IMR-90 (cell line): ENCODE measurements at regions not wholly inside any gene's neighbourhood (a gene's known extent, or its start where the extent isn't known, plus 50 kb on each side); places are given as distances from the start of the nearest gene placed in this dataset.

ENCODE experiments used
- ATAC-seq: fragments of 200-7000 bp; cut with Tn5 transposase; 2 replicates; pipeline ENCODE4 v1.9.1; 2020; ENCODE audit warnings: low read depth, mild to moderate bottlenecking, moderate library complexity
- BruUV-seq: library from RNA; stranded (reverse); fragments of 400-500 nt; replicated peaks from 2 replicates; lab custom pipeline; 2021; lab: Mats Ljungman, UMichigan
- CTCF ChIA-PET: fragments of 300-600 bp; formaldehyde crosslinking; extraction: SDS; loops from one replicate; lab custom pipeline; 2021; ENCODE audit warnings: antibody characterized with exemption; lab: Yijun Ruan, JAX
- POLR2A ChIA-PET: fragments of 300-600 bp; sonication (Branson Sonifier 250); formaldehyde crosslinking; loops from one replicate; lab custom pipeline; 2022; ENCODE audit warnings: antibody characterized with exemption; ENCODE audit not compliant: unreplicated experiment; lab: Charles Lee
- DNase-seq: peaks from one replicate; pipeline ENCODE4 v3.0.0; 2013
- H2AFZ ChIP-seq: replicated peaks from 2 replicates; pipeline ENCODE3; 2013; ENCODE audit warnings: low read length, mild to moderate bottlenecking; ENCODE audit not compliant: poor library complexity
- H2AK5ac ChIP-seq: 2 replicates; pipeline ENCODE4 v1.6.1; 2013; ENCODE audit warnings: low read depth, low read length, inconsistent platforms
- H2AK9ac ChIP-seq: replicated peaks from 2 replicates; pipeline ENCODE3; 2013; ENCODE audit warnings: mild to moderate bottlenecking, low read depth, low read length, moderate library complexity; ENCODE audit not compliant: poor library complexity
- H2BK120ac ChIP-seq: 2 replicates; pipeline ENCODE4 v1.6.1; 2013; ENCODE audit warnings: low read depth, low read length, inconsistent platforms
- H2BK15ac ChIP-seq: 3 replicates; pipeline ENCODE4 v1.6.1; 2013; ENCODE audit warnings: low read depth, low read length, inconsistent platforms
- H2BK20ac ChIP-seq: 2 replicates; pipeline ENCODE4 v1.6.1; 2013; ENCODE audit warnings: low read depth, mild to moderate bottlenecking, inconsistent platforms, low read length, moderate library complexity
- H2BK5ac ChIP-seq: 2 replicates; pipeline ENCODE4 v1.6.1; 2013; ENCODE audit warnings: mild to moderate bottlenecking, low read depth, low read length, inconsistent platforms; ENCODE audit not compliant: poor library complexity, severe bottlenecking
- H3K14ac ChIP-seq: replicated peaks from 2 replicates; pipeline ENCODE4 v1.6.1; 2013; ENCODE audit warnings: low read depth, low read length, inconsistent platforms
- H3K18ac ChIP-seq: 2 replicates; pipeline ENCODE4 v1.6.1; 2013; ENCODE audit warnings: low read depth, low read length, control low read depth
- H3K23ac ChIP-seq: 2 replicates; pipeline ENCODE4 v1.6.1; 2013; ENCODE audit warnings: low read depth, low read length, inconsistent platforms
- H3K27ac ChIP-seq: 2 replicates; pipeline ENCODE4 v1.5.1; 2013; ENCODE audit warnings: mild to moderate bottlenecking, control low read depth, low read length; ENCODE audit not compliant: insufficient read depth
- H3K27me3 ChIP-seq: 2 replicates; pipeline ENCODE4 v1.6.1; 2013; ENCODE audit warnings: low read length; ENCODE audit not compliant: control insufficient read depth, insufficient read depth
- H3K36me3 ChIP-seq: 2 replicates; pipeline ENCODE4 v1.6.1; 2013; ENCODE audit warnings: low read length, mixed read lengths; ENCODE audit not compliant: control insufficient read depth, insufficient read depth
- H3K4ac ChIP-seq: 2 replicates; pipeline ENCODE4 v1.6.1; 2013; ENCODE audit warnings: low read depth, low read length, inconsistent platforms
- H3K4me1 ChIP-seq: 2 replicates; pipeline ENCODE4 v1.6.1; 2013; ENCODE audit warnings: low read length, mixed read lengths; ENCODE audit not compliant: control insufficient read depth, insufficient read depth
- H3K4me2 ChIP-seq: 2 replicates; pipeline ENCODE4 v1.6.1; 2013; ENCODE audit warnings: low read depth, mild to moderate bottlenecking, control low read depth, low read length, moderate library complexity
- H3K4me3 ChIP-seq: 2 replicates; pipeline ENCODE4 v1.5.1; 2013; ENCODE audit warnings: low read depth, mild to moderate bottlenecking, control low read depth, low read length, moderate library complexity; ENCODE audit not compliant: insufficient read depth
- H3K56ac ChIP-seq: 2 replicates; pipeline ENCODE4 v1.6.1; 2013; ENCODE audit warnings: low read length, inconsistent platforms; ENCODE audit not compliant: insufficient read depth; ENCODE audit errors: extremely low read depth
- H3K79me1 ChIP-seq, 2 experiments: 2 replicates each; pipeline ENCODE4 v1.6.1; 2013; ENCODE audit warnings: low read length in 2 of 2, inconsistent platforms in 1 of 2, low read depth in 1 of 2
- H3K9ac ChIP-seq: 2 replicates; pipeline ENCODE4 v1.6.1; 2013; ENCODE audit warnings: low read depth, low read length, control low read depth
- H3K9me1 ChIP-seq: 2 replicates; pipeline ENCODE4 v1.6.1; 2013; ENCODE audit warnings: low read length, inconsistent platforms; ENCODE audit not compliant: insufficient read depth
- H3K9me3 ChIP-seq: 2 replicates; pipeline ENCODE4 v1.6.1; 2013; ENCODE audit warnings: low read length; ENCODE audit not compliant: control insufficient read depth, insufficient read depth
- H4K20me1 ChIP-seq: 2 replicates; pipeline ENCODE4 v1.6.1; 2013; ENCODE audit warnings: low read length, inconsistent platforms; ENCODE audit not compliant: insufficient read depth
- H4K5ac ChIP-seq: 2 replicates; pipeline ENCODE4 v1.6.1; 2013; ENCODE audit warnings: mild to moderate bottlenecking, low read depth, low read length, control low read depth
- H4K8ac ChIP-seq, 2 experiments: 2 replicates each; pipeline ENCODE4 v1.6.1; 2013; ENCODE audit warnings: low read depth in 2 of 2, low read length in 2 of 2, control low read depth in 1 of 2, inconsistent platforms in 1 of 2
- H4K91ac ChIP-seq: 2 replicates; pipeline ENCODE4 v1.6.1; 2013; ENCODE audit warnings: low read depth, low read length, inconsistent platforms; ENCODE audit not compliant: insufficient read depth
- BHLHE40 ChIP-seq: fragments of 150-350 bp; IDR thresholded peaks from 2 replicates; pipeline ENCODE4 v1.6.1; 2016; ENCODE audit warnings: mild to moderate bottlenecking, low read depth, low read length
- RFX5 ChIP-seq: IDR thresholded peaks from 2 replicates; pipeline ENCODE4 v1.8.0; 2012; ENCODE audit warnings: low read depth, mild to moderate bottlenecking, low read length, moderate library complexity
- SMC3 ChIP-seq: fragments of 150-350 bp; IDR thresholded peaks from 2 replicates; pipeline ENCODE4 v1.6.1; 2016; ENCODE audit warnings: low read depth, mild to moderate bottlenecking, antibody characterized with exemption, low read length, moderate library complexity
- USF2 ChIP-seq: fragments of 150-350 bp; IDR thresholded peaks from 2 replicates; pipeline ENCODE4 v1.6.1; 2017; ENCODE audit warnings: mild to moderate bottlenecking, antibody characterized with exemption, low read length, low read depth
- WGBS, 2 experiments: methylation state at CpG; one replicate each; pipeline versions ENCODE4 v1.1.5 to v1.1.7; 2013; ENCODE audit warnings: missing lambda C conversion rate in 2 of 2; ENCODE audit not compliant: insufficient read length in 1 of 2; ENCODE audit errors: extremely low coverage in 2 of 2; 5-methylcytosine and 5-hydroxymethylcytosine counted together
- dilution Hi-C: fragments of 300-500 bp; cut with HindIII; formaldehyde crosslinking; loops from one replicate; pipeline ENCODE4 v1.14.3; 2018; ENCODE audit warnings: low sequenced_read_pairs; ENCODE audit not compliant: unreplicated experiment
- in situ Hi-C: fragments of 300-500 bp; cut with MboI; formaldehyde crosslinking; loops from 3 replicates; pipeline ENCODE4 v1.14.3; 2019; ENCODE audit warnings: low sequenced_read_pairs, inconsistent platforms, mixed read lengths
- intact Hi-C: fragments of 100-400 bp; cut with micrococcal nuclease; formaldehyde crosslinking; loops from 2 replicates; pipeline ENCODE4 v1.10.0; 2022
- TF ChIP-seq, protein P1 (sequence below): conservative IDR thresholded peaks from 2 replicates; pipeline ENCODE4 v1.5.1; 2012; ENCODE audit warnings: mild to moderate bottlenecking, low read depth, low read length, improper control_type of control experiment

GRCh38 chr16:80105160-80105559, 435.6 kb upstream of the DYNLRB2 start:
- no peak overlapping the region for H3K4me3 ChIP-seq
- H3K56ac ChIP-seq: no peak overlapping the region
- no peak overlapping the region for H4K8ac ChIP-seq
- no peak overlapping the region for H3K9ac ChIP-seq
- no peak overlapping the region for H2BK15ac ChIP-seq
- dilution Hi-C loops (no loop called here), intact Hi-C loops (no loop called here), in situ Hi-C loops (no loop called here)
- no peaks in the 10 kb centered on the region for H4K20me1 ChIP-seq
- H3K4me2 ChIP-seq: no peak overlapping the region
- H3K14ac ChIP-seq: no peak overlapping the region
- no peak overlapping the region for H2AK5ac ChIP-seq
- no peak overlapping the region for H3K27ac ChIP-seq
- no peak overlapping the region for H2AFZ ChIP-seq
- no peaks in the 10 kb centered on the region for H3K9me3 ChIP-seq
- ChIA-PET POLR2A (no interaction called here), CTCF (no interaction called here)
- H3K27me3 ChIP-seq: no peaks in the 10 kb centered on the region
- no peak overlapping the region for H4K91ac ChIP-seq
- H2BK120ac ChIP-seq: no peak overlapping the region
- TF ChIP-seq BHLHE40 (no peak), SMC3 (no peak), USF2 (no peak), RFX5 (no peak)
- TF ChIP-seq, protein P1, sequence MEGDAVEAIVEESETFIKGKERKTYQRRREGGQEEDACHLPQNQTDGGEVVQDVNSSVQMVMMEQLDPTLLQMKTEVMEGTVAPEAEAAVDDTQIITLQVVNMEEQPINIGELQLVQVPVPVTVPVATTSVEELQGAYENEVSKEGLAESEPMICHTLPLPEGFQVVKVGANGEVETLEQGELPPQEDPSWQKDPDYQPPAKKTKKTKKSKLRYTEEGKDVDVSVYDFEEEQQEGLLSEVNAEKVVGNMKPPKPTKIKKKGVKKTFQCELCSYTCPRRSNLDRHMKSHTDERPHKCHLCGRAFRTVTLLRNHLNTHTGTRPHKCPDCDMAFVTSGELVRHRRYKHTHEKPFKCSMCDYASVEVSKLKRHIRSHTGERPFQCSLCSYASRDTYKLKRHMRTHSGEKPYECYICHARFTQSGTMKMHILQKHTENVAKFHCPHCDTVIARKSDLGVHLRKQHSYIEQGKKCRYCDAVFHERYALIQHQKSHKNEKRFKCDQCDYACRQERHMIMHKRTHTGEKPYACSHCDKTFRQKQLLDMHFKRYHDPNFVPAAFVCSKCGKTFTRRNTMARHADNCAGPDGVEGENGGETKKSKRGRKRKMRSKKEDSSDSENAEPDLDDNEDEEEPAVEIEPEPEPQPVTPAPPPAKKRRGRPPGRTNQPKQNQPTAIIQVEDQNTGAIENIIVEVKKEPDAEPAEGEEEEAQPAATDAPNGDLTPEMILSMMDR: no peak
- no TSS peak for BruUV-seq
- H4K5ac ChIP-seq: no peak overlapping the region
- H3K9me1 ChIP-seq: no peaks in the 10 kb centered on the region
- no peak overlapping the region for H2BK5ac ChIP-seq
- WGBS, 2 experiments: 100% methylated on average over 1 of the region's 5 CpGs; no CpG with 5 or more reads in 1 of the 2 experiments
- no peak overlapping the region for H3K18ac ChIP-seq
- DNase-seq: no peak
- no peaks in the 10 kb centered on the region for H3K79me1 ChIP-seq
- H2AK9ac ChIP-seq: no peak overlapping the region
- H3K4ac ChIP-seq: no peak overlapping the region
- H2BK20ac ChIP-seq: no peak overlapping the region
- no peak overlapping the region for H3K23ac ChIP-seq
- no peaks in the 10 kb centered on the region for H3K36me3 ChIP-seq
- no peaks in the 10 kb centered on the region for H3K4me1 ChIP-seq
- no peak for ATAC-seq
